ENCODE measurements at regions not wholly inside any gene's neighbourhood (a gene's known extent, or its start where the extent isn't known, plus 50 kb on each side); places are given as distances from the start of the nearest gene placed in this dataset.

GRCh38 chr13:30044932-30045331 lies 194.5 kb upstream of the UBL3 start:
- TF ChIP-seq CTCF (IDR thresholded peaks at IDR 0.05) = no peak
- TF ChIP-seq REST (IDR thresholded peaks at IDR 0.05; ENCODE audit: insufficient read depth in 1 of 2, low read depth in 2 of 2, low read length in 1 of 2) = no peak
